HG03039 (cell line): ENCODE measurements at regions not wholly inside any gene's neighbourhood (a gene's known extent, or its start where the extent isn't known, plus 50 kb on each side); places are given as distances from the start of the nearest gene placed in this dataset.

ENCODE experiments used
- ATAC-seq: cut with Tn5 transposase; IDR thresholded peaks from one replicate; pipeline ENCODE4 v1.9.1; 2021; ENCODE audit warnings: mild to moderate bottlenecking, moderate library complexity; ENCODE audit not compliant: unreplicated experiment

GRCh38 chr13:106678646-106679418, 110.9 kb upstream of the ARGLU1 start:
- no peak for ATAC-seq

- no peak for ATAC-seq
Measured at GRCh38 chr13:106675311-106675710, 107.4 kb upstream of the ARGLU1 start.

GRCh38 chr13:106660746-106661625, 93.0 kb upstream of the ARGLU1 start:
- ATAC-seq, result no peak

- ATAC-seq, result no peak
Measured at GRCh38 chr13:106657104-106657503, 89.2 kb upstream of the ARGLU1 start.

DNA sequence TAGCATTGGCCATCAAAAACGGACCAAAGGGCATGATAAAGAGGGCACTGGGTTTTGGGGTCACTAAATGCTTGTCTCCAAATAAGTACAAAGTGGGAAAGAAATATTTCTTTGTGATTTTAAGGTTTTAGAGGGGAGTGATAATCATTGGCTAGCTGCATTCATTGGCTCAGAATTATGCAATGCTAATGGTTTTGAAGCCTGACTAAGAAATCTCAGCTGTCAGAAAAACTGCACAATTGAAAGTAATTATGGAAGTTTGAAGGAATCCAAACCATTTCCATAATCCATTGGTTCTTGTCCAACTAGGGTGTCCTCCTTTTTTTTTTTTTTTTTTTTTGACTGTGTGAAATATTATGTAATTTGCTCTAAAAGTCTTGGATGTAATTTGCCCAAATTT, 88.2 kb upstream of the ARGLU1 start:
- no peak for ATAC-seq

DNA sequence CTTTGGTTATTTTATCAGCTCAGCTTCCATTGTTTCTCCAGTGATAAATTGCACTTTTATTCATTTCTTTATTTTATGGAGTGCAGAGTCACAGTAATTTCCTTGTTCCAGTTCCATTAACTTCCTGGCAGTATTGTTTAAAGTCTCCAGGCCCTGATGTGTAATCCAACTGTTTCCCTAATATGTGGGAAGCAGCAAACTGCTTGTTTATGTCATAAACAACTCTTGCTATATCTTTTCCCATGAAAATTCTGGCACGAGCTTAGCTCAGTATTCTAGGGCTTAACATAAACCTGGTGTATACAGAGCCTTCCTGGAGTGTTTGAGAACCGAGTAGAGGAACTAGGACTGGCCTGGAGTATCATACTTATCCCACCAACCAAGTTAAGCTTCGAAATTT, 83.5 kb upstream of the ARGLU1 start:
- ATAC-seq, result no peak

GRCh38 chr13:106650690-106651205, 82.8 kb upstream of the ARGLU1 start:
- no peak for ATAC-seq

- no peak for ATAC-seq
Measured at GRCh38 chr13:106649495-106649894, 81.6 kb upstream of the ARGLU1 start.

DNA sequence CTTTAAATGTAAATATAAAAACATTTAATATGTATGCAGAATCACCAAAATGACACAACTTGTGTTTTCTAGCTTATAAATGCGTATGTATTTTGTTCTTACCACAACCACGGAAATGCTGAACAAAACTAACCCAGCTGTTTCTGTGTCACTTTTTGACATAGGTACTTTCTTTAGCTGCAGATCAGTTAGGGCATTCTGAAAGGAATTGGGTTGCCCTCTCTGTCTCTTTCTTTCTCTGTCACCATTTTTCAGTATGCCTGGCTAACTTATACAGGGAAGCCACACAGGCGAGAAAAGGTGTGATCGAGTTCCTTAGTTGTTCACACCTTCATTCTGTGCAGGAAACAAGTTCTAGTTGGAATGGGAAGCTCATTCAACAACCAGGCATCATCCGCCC, 72.6 kb upstream of the ARGLU1 start:
- ATAC-seq, result no peak

GRCh38 chr13:106637519-106637918, 69.6 kb upstream of the ARGLU1 start:
- no peak for ATAC-seq

GRCh38 chr13:106636492-106636891, 68.6 kb upstream of the ARGLU1 start:
- ATAC-seq, result no peak

GRCh38 chr13:106635616-106636015, 67.7 kb upstream of the ARGLU1 start:
- no peak for ATAC-seq

DNA sequence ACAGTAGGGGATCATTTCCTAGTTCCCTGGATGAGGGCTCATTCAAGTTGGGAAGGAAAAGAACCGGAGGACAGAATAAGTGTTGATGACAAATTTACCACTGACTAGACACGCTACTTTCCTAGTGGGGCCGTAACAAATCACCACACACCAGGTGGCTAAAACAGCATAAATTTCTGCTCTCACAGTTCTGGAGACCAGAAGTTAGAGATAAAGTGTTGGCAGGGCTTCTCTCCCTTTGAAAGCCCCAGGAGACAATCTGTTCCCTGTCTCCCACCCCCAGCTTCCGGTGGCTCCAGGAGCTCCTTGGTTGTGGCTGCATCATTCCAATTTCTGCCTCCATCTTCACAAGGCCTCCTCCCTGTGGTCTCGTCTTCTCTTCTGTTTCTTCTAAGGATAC, 65.4 kb upstream of the ARGLU1 start:
- no peak for ATAC-seq

DNA sequence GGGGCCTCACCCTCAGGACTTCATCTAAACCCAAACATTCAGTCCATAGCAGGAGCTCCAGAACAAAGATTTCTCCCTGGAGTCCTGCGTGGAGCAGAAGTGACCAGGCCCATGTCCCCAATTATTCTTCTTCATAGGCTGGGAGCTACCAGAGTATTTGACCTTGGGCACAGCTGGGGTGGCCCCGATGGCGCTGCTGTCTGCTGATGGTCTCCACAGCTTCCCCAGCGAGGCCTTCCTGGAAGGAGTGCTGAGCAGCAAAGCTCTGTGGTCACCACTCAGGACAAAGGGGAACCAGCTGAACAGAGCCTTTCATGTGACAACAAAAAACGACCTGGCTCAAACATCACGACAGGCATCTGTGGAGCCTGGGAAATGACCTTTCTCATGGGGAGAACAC, 62.7 kb upstream of the ARGLU1 start:
- ATAC-seq, result no peak

DNA sequence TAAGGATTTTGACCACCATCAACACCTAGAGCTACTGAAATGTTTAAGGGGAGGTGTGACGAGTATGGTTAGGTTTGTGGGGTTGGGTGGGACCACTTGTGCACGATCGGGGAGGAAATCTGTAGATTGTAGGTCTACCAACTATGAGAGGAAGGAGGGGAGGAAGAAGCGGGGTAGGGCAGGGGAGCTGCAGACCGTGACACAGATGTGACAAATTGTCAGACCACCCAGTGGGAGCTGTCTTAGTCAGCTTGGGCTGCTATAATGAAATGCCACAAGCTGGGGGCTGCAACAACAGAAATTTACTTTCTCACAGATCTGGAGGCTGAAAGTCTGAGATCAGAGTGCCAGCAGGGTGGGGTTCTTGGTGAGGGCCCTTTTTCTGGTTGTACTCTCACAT, 62.2 kb upstream of the ARGLU1 start:
- ATAC-seq, result no peak

GRCh38 chr13:106628936-106629659, 61.2 kb upstream of the ARGLU1 start:
- no peak for ATAC-seq

GRCh38 chr13:106626473-106626872, 58.5 kb upstream of the ARGLU1 start:
- ATAC-seq, result no peak

GRCh38 chr13:106625578-106625977, 57.6 kb upstream of the ARGLU1 start:
- ATAC-seq, result no peak

- ATAC-seq, result no peak
Measured at GRCh38 chr13:106623799-106624460, 56.0 kb upstream of the ARGLU1 start.

DNA sequence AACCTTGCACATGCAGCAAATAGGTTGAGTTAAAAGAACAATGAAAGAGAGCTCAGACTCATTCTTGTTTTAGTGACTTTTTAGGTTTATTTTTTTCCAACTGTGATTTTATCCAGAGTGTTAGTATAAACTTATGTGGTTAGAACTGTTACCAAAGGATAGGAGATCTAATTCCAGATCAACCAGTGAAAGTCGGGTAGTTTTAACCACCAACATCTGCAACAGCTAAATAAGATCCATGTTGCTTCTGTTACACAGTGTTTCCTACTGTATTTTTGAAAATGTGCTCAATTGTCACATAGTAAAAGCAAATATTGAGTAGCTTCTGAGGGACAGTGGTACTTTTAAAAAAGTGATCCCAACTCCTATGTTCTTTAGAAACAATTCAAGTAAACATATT, 53.9 kb upstream of the ARGLU1 start:
- no peak for ATAC-seq
